Non-pigmented ciliary epithelial cell (primary cell): ENCODE measurements at regions not wholly inside any gene's neighbourhood (a gene's known extent, or its start where the extent isn't known, plus 50 kb on each side); places are given as distances from the start of the nearest gene placed in this dataset.
"Not testable (repeated sequence)": the region's sequence is repeated elsewhere in the genome, so short reads cannot be mapped to it uniquely, and the experiment has no call there.

ENCODE experiments used
- DNase-seq: peaks from one replicate; pipeline ENCODE4 v3.0.0-alpha.2; 2010; ENCODE audit warnings: low read depth

GRCh38 chr3:187795207-187795960, 50.1 kb upstream of the BCL6 start:
- no peak for DNase-seq

- DNase-seq, result no peak
Observed at GRCh38 chr3:187798126-187798525, 52.9 kb upstream of the BCL6 start.

GRCh38 chr3:187798531-187799530, 53.6 kb upstream of the BCL6 start:
- no peak for DNase-seq

GRCh38 chr3:187799942-187800641, 54.8 kb upstream of the BCL6 start:
- DNase-seq, result no peak

- no peak for DNase-seq
Observed at GRCh38 chr3:187801152-187801551, 55.9 kb upstream of the BCL6 start.

GRCh38 chr3:187802203-187802927, 57.1 kb upstream of the BCL6 start:
- DNase-seq, result no peak

GRCh38 chr3:187802928-187803259, 57.6 kb upstream of the BCL6 start:
- no peak for DNase-seq

- DNase-seq, result no peak
Observed at GRCh38 chr3:187804120-187804744, 59.0 kb upstream of the BCL6 start.

- no peak for DNase-seq
Observed at GRCh38 chr3:187804745-187805121, 59.5 kb upstream of the BCL6 start.

- DNase-seq, result no peak
Observed at GRCh38 chr3:187805774-187806173, 60.5 kb upstream of the BCL6 start.

- peak; percentile 32 for DNase-seq
Observed at GRCh38 chr3:187807086-187807862, 62.0 kb upstream of the BCL6 start.

- no peak for DNase-seq
Observed at GRCh38 chr3:187808527-187808895, 63.2 kb upstream of the BCL6 start.

- DNase-seq, result no peak
Observed at GRCh38 chr3:187809612-187809991, 64.3 kb upstream of the BCL6 start.

GRCh38 chr3:187810021-187810446, 64.8 kb upstream of the BCL6 start:
- no peak for DNase-seq

- DNase-seq, result peak; percentile 60
Observed at GRCh38 chr3:187811585-187812250, 66.5 kb upstream of the BCL6 start.

- DNase-seq, result no peak
Observed at GRCh38 chr3:187812496-187812895, 67.2 kb upstream of the BCL6 start.

- no peak for DNase-seq
Observed at GRCh38 chr3:187813198-187813597, 67.9 kb upstream of the BCL6 start.

GRCh38 chr3:187817766-187818165, 72.5 kb upstream of the BCL6 start:
- DNase-seq, result not testable (repeated sequence)

- DNase-seq, result no peak
Observed at GRCh38 chr3:187821616-187822317, 76.5 kb upstream of the BCL6 start.
